GM10248 (cell line): ENCODE measurements at regions not wholly inside any gene's neighbourhood (a gene's known extent, or its start where the extent isn't known, plus 50 kb on each side); places are given as distances from the start of the nearest gene placed in this dataset.

Experiments used
- CTCF ChIA-PET: fragments of 300-600 bp; sonication (Branson Sonifier 250); formaldehyde crosslinking; extraction: SDS; loops from one replicate; lab custom pipeline; 2021; ENCODE audit warnings: antibody characterized with exemption; lab: Yijun Ruan, JAX
- POLR2A ChIA-PET: fragments of 350-650 bp; sonication (Branson Sonifier 250); formaldehyde crosslinking; extraction: SDS; loops from one replicate; lab custom pipeline; 2020; ENCODE audit warnings: antibody characterized with exemption; lab: Yijun Ruan, JAX
- DNase-seq: peaks from one replicate; pipeline ENCODE4 v3.0.0; 2012; ENCODE audit errors: extremely low spot score
- CTCF ChIP-seq: IDR thresholded peaks from 2 replicates; pipeline ENCODE4 v1.5.1; 2012; ENCODE audit warnings: mild to moderate bottlenecking, low read depth; ENCODE audit errors: extremely low read depth, missing control alignments, control extremely low read depth

GRCh38 chr10:131424053-131424452 lies 112.5 kb upstream of the TCERG1L start:
- ChIA-PET CTCF (no interaction called here), POLR2A (no interaction called here)
- TF ChIP-seq CTCF: no peak
- DNase-seq: no peak

GRCh38 chr10:131424836-131425491 lies 113.4 kb upstream of the TCERG1L start:
- ChIA-PET POLR2A (interaction anchor here (0.6 kb wide), 1 partner anchor 623 kb away, joined by 5 read pairs; no protein-coding TSS in a partner anchor), CTCF (no interaction called here)
- DNase-seq: no peak
- no peak for TF ChIP-seq CTCF

GRCh38 chr10:131425752-131426533 lies 114.4 kb upstream of the TCERG1L start:
- DNase-seq: no peak
- ChIA-PET POLR2A (no interaction called here), CTCF (no interaction called here)
- no peak for TF ChIP-seq CTCF

- DNase-seq: no peak
- ChIA-PET CTCF (no interaction called here), POLR2A (no interaction called here)
- no peak for TF ChIP-seq CTCF
Observed at GRCh38 chr10:131426534-131426898, 115.0 kb upstream of the TCERG1L start.

- CTCF ChIA-PET: no interaction called here
- no peak for DNase-seq
- TF ChIP-seq CTCF: no peak
- POLR2A ChIA-PET: no interaction called here
Observed at GRCh38 chr10:131427281-131427680, 115.8 kb upstream of the TCERG1L start.

- ChIA-PET POLR2A (no interaction called here), CTCF (no interaction called here)
- no peak for DNase-seq
- TF ChIP-seq CTCF: no peak
Observed at GRCh38 chr10:131427901-131428300, 116.4 kb upstream of the TCERG1L start.
